GM12864 (cell line): ENCODE measurements at regions not wholly inside any gene's neighbourhood (a gene's known extent, or its start where the extent isn't known, plus 50 kb on each side); places are given as distances from the start of the nearest gene placed in this dataset.

Experiments
- DNase-seq: peaks from one replicate; pipeline ENCODE4 v3.0.0-alpha.2; 2011; ENCODE audit warnings: low read depth
- H3K4me3 ChIP-seq: 2 replicates; pipeline ENCODE4 v1.5.1; 2011; ENCODE audit warnings: mild to moderate bottlenecking, low read depth, low read length, control low read depth
- CTCF ChIP-seq: IDR thresholded peaks from 2 replicates; pipeline ENCODE4 v1.5.1; 2011; ENCODE audit warnings: low read depth, mild to moderate bottlenecking, moderate library complexity, low read length, control low read depth, inconsistent platforms; ENCODE audit errors: missing control alignments

GRCh38 chr20:10990625-10991382 lies 317.0 kb upstream of the JAG1 start:
- no peak for DNase-seq
- no peak overlapping the region for H3K4me3 ChIP-seq
- TF ChIP-seq CTCF = no peak

GRCh38 chr20:10992731-10993130 lies 318.9 kb upstream of the JAG1 start:
- H3K4me3 ChIP-seq = no peak overlapping the region
- DNase-seq = no peak
- TF ChIP-seq CTCF = no peak

GRCh38 chr20:10994991-10995700 lies 321.3 kb upstream of the JAG1 start:
- DNase-seq = no peak
- no peak for TF ChIP-seq CTCF
- H3K4me3 ChIP-seq = no peak overlapping the region

- no peak overlapping the region for H3K4me3 ChIP-seq
- no peak for DNase-seq
- no peak for TF ChIP-seq CTCF
Observed at GRCh38 chr20:10998476-10998875, 324.7 kb upstream of the JAG1 start.

- no peak for DNase-seq
- TF ChIP-seq CTCF = no peak
Observed at GRCh38 chr20:11000416-11000815, 326.6 kb upstream of the JAG1 start.

GRCh38 chr20:11001302-11001701 lies 327.5 kb upstream of the JAG1 start:
- H3K4me3 ChIP-seq = no peak overlapping the region
- no peak for DNase-seq
- TF ChIP-seq CTCF = no peak

More at GRCh38 chr20:11000416-11000815, 326.6 kb upstream of the JAG1 start:
- H3K4me3 ChIP-seq = no peak overlapping the region
